Endothelial cell of umbilical vein (primary cell): ENCODE measurements at regions not wholly inside any gene's neighbourhood (a gene's known extent, or its start where the extent isn't known, plus 50 kb on each side); places are given as distances from the start of the nearest gene placed in this dataset.

Experiments
- EZH2 ChIP-seq: IDR thresholded peaks from 2 replicates; pipeline ENCODE4 v1.6.1; 2012; ENCODE audit warnings: borderline replicate concordance, low read depth, mild to moderate bottlenecking, moderate library complexity, low read length, inconsistent platforms; ENCODE audit not compliant: severe bottlenecking
- FOS ChIP-seq: IDR thresholded peaks from 2 replicates; pipeline ENCODE4 v1.6.1; 2011; ENCODE audit warnings: mild to moderate bottlenecking, low read length, moderate library complexity, borderline replicate concordance; ENCODE audit not compliant: insufficient read depth
- GATA2 ChIP-seq: IDR thresholded peaks from 2 replicates; pipeline ENCODE4 v1.7.0; 2011; ENCODE audit warnings: low read depth, mild to moderate bottlenecking, moderate library complexity, mixed read lengths, low read length; ENCODE audit not compliant: insufficient read length, insufficient read depth
- JUN ChIP-seq: IDR thresholded peaks from 2 replicates; pipeline ENCODE4 v1.6.1; 2011; ENCODE audit warnings: borderline replicate concordance, low read depth; ENCODE audit not compliant: insufficient read length, insufficient read depth
- POLR2A ChIP-seq: IDR thresholded peaks from 2 replicates; pipeline ENCODE4 v1.6.1; 2012; ENCODE audit warnings: low read depth, mild to moderate bottlenecking, control low read depth, low read length
- POLR2AphosphoS5 ChIP-seq: IDR thresholded peaks from 2 replicates; pipeline ENCODE4 v1.6.1; 2012; ENCODE audit warnings: low read depth, mild to moderate bottlenecking, control low read depth, low read length, moderate library complexity; ENCODE audit not compliant: insufficient read depth
- TF ChIP-seq, protein P1 (sequence below), 2 donors: IDR thresholded peaks; 1 replicate in 1 of 2; 2 replicates in 1 of 2; pipeline ENCODE4 v1.5.1; 2011; ENCODE audit warnings: low read length in 2 of 2, mild to moderate bottlenecking in 2 of 2, moderate library complexity in 2 of 2, control low read depth in 1 of 2, inconsistent platforms in 1 of 2, low read depth in 1 of 2; ENCODE audit not compliant: insufficient read depth in 1 of 2; ENCODE audit errors: extremely low read depth in 1 of 2
- TF ChIP-seq, protein P2 (sequence below): IDR thresholded peaks from 2 replicates; pipeline ENCODE4 v1.6.1; 2011; ENCODE audit not compliant: insufficient read depth, insufficient read length

DNA sequence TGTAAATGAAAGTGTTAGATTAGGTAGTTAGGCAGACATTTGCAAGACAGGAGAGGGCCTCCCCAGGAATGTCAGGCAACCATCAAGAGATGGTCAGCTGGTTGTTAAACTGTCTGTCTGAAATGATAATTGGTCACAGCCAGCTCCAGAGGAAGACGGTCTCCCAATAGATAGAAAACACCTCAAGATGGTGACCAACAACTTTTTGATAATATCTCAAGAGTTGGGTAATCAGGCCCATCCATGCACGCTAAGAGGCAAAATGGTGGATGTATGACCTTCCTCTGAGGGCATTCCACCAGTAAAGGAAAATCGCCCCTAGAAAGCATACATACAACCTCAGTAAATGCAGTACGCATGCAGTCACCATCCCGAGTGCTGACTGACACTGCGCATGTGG, 118.2 kb downstream of the MAP3K21 start:
- TF ChIP-seq, protein P1, sequence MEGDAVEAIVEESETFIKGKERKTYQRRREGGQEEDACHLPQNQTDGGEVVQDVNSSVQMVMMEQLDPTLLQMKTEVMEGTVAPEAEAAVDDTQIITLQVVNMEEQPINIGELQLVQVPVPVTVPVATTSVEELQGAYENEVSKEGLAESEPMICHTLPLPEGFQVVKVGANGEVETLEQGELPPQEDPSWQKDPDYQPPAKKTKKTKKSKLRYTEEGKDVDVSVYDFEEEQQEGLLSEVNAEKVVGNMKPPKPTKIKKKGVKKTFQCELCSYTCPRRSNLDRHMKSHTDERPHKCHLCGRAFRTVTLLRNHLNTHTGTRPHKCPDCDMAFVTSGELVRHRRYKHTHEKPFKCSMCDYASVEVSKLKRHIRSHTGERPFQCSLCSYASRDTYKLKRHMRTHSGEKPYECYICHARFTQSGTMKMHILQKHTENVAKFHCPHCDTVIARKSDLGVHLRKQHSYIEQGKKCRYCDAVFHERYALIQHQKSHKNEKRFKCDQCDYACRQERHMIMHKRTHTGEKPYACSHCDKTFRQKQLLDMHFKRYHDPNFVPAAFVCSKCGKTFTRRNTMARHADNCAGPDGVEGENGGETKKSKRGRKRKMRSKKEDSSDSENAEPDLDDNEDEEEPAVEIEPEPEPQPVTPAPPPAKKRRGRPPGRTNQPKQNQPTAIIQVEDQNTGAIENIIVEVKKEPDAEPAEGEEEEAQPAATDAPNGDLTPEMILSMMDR (IDR thresholded peaks at IDR 0.05; ENCODE audit: extremely low read depth in 1 of 2, insufficient read depth in 1 of 2, low read depth in 1 of 2, low read length in 2 of 2): no peak
- TF ChIP-seq POLR2A (no peak), POLR2AphosphoS5 (no peak), EZH2 (no peak), FOS (no peak), JUN (no peak), GATA2 (no peak)
- TF ChIP-seq, protein P2, sequence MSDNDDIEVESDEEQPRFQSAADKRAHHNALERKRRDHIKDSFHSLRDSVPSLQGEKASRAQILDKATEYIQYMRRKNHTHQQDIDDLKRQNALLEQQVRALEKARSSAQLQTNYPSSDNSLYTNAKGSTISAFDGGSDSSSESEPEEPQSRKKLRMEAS: no peak
